Stimulated activated CD8-positive, alpha-beta memory T cell treated with anti-CD3 and anti-CD28 coated beads, Interleukin-15, amount 100 ng/mL, for 4 hours (primary cell): ENCODE measurements at regions not wholly inside any gene's neighbourhood (a gene's known extent, or its start where the extent isn't known, plus 50 kb on each side); places are given as distances from the start of the nearest gene placed in this dataset.
"Not testable (repeated sequence)": the region's sequence is repeated elsewhere in the genome, so short reads cannot be mapped to it uniquely, and the experiment has no call there.

Experiments used
- DNase-seq, 2 donors: peaks; one replicate each; pipeline ENCODE4 v3.0.0-alpha.2; 2020; ENCODE audit warnings: low read depth in 2 of 2

GRCh38 chr9:75459311-75459710, 371.0 kb downstream of the OSTF1 start:
- not testable (repeated sequence) for DNase-seq

GRCh38 chr9:75461183-75461582, 372.9 kb downstream of the OSTF1 start:
- DNase-seq: no peak

- no peak for DNase-seq
Measured at GRCh38 chr9:75462866-75463265, 374.6 kb downstream of the OSTF1 start.

GRCh38 chr9:75463871-75464270, 375.6 kb downstream of the OSTF1 start:
- no peak for DNase-seq

GRCh38 chr9:75464726-75465125, 376.4 kb downstream of the OSTF1 start:
- no peak for DNase-seq

GRCh38 chr9:75467142-75467541, 378.8 kb downstream of the OSTF1 start:
- no peak for DNase-seq

- no peak for DNase-seq
Measured at GRCh38 chr9:75471549-75472114, 383.3 kb downstream of the OSTF1 start.

GRCh38 chr9:75482566-75482965, 394.3 kb downstream of the OSTF1 start:
- DNase-seq: no peak

- DNase-seq: no peak
Measured at GRCh38 chr9:75483636-75484035, 395.3 kb downstream of the OSTF1 start.

- no peak for DNase-seq
Measured at GRCh38 chr9:75487856-75488718, 399.8 kb downstream of the OSTF1 start.

- DNase-seq: no peak
Measured at GRCh38 chr9:75488719-75489110, 400.4 kb downstream of the OSTF1 start.

- DNase-seq: no peak
Measured at GRCh38 chr9:75490326-75490725, 400.1 kb upstream of the PCSK5 start.

- DNase-seq: no peak
Measured at GRCh38 chr9:75491533-75491932, 398.9 kb upstream of the PCSK5 start.

- DNase-seq: no peak
Measured at GRCh38 chr9:75499812-75500211, 390.7 kb upstream of the PCSK5 start.

GRCh38 chr9:75500479-75500878, 390.0 kb upstream of the PCSK5 start:
- no peak for DNase-seq

GRCh38 chr9:75500940-75501339, 389.5 kb upstream of the PCSK5 start:
- DNase-seq: not testable (repeated sequence)

GRCh38 chr9:75504721-75505120, 385.8 kb upstream of the PCSK5 start:
- no peak for DNase-seq

GRCh38 chr9:75505654-75506053, 384.8 kb upstream of the PCSK5 start:
- DNase-seq: no peak

GRCh38 chr9:75529463-75529862, 361.0 kb upstream of the PCSK5 start:
- no peak for DNase-seq

GRCh38 chr9:75531588-75531987, 358.9 kb upstream of the PCSK5 start:
- no peak for DNase-seq

- no peak for DNase-seq
Measured at GRCh38 chr9:75532233-75533050, 358.0 kb upstream of the PCSK5 start.

- DNase-seq: no peak
Measured at GRCh38 chr9:75539523-75539922, 350.9 kb upstream of the PCSK5 start.

GRCh38 chr9:75540185-75540584, 350.3 kb upstream of the PCSK5 start:
- DNase-seq: no peak
